ENCODE measurements at regions not wholly inside any gene's neighbourhood (a gene's known extent, or its start where the extent isn't known, plus 50 kb on each side); places are given as distances from the start of the nearest gene placed in this dataset.

DNA sequence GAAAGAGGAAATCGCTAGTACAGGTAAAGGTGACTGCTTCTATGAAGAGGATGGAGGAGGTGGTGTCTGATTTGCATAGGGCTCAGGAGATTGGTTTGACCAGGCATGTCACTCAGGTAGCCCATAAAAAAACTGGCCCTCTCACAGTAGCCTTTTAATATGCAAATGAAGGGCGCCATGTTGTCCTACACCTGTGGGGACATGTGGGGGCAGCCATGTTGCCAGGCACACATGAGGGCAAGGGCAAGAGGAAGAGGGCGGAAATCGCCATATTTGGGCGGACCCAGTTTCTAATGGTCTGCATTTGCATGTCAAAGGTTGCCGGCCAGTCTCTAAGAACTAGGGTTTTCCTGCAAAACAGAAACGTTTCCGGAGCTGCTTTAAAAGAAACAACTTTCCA, 1330.6 kb downstream of the DSC3 start:
- TF ChIP-seq CTCF (IDR thresholded peaks at IDR 0.05) (no peak), POLR2A (IDR thresholded peaks at IDR 0.05) (no peak)

Measured in body of pancreas (tissue), 4 donors.